ENCODE measurements at regions not wholly inside any gene's neighbourhood (a gene's known extent, or its start where the extent isn't known, plus 50 kb on each side); places are given as distances from the start of the nearest gene placed in this dataset.

DNA sequence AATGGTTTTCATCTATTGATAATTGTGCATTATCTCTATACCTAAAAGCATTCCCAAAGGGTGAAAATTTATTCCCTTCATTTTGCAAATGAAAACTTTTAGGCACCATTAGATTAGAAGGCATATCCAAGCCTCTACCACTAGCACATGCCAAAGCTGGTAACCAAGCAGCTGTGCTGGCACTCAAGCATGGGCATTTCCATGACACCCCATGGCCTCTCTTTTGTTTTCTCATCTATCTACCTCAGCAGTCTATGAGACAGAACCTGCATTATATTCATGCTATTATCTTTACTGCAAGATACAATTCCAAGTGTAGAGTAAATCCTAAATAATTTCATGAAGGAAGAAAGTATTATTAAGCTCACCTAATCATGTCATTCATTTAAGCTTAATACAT, 334.3 kb upstream of the LRRC7 start:
- Histone ChIP-seq H3K4me1 (ENCODE audit: low read depth, poor library complexity, severe bottlenecking) (no peaks in the 10 kb centered on the region), H3K27me3 (ENCODE audit: insufficient read depth, low read depth) (no peaks in the 10 kb centered on the region), H3K36me3 (ENCODE audit: insufficient read depth) (no peaks in the 10 kb centered on the region), H2AFZ (ENCODE audit: low read depth) (no peak overlapping the region), H3K27ac (no peak overlapping the region), H3K79me2 (ENCODE audit: insufficient read depth, low read depth) (no peaks in the 10 kb centered on the region), H4K20me1 (ENCODE audit: insufficient read depth) (no peaks in the 10 kb centered on the region), H3K4me3 (IDR thresholded peaks at IDR 0.05; ENCODE audit: insufficient read depth, low read depth, low read length) (no peak overlapping the region), H3K4me2 (no peak overlapping the region), H3K9ac (no peak overlapping the region)
- TF ChIP-seq CTCF (conservative IDR thresholded peaks at IDR 0.05; ENCODE audit: low read depth, low read length), result no peak

GRCh38 chr1:69244211-69244610, 323.5 kb upstream of the LRRC7 start:
- no peak for TF ChIP-seq CTCF (conservative IDR thresholded peaks at IDR 0.05; ENCODE audit: low read depth, low read length)
- no peaks in the 10 kb centered on the region for H3K27me3 ChIP-seq (ENCODE audit: insufficient read depth, low read depth)
- H3K4me3 ChIP-seq (IDR thresholded peaks at IDR 0.05; ENCODE audit: insufficient read depth, low read depth, low read length), result no peak overlapping the region
- H3K9ac ChIP-seq, result no peak overlapping the region
- no peak overlapping the region for H2AFZ ChIP-seq (ENCODE audit: low read depth)
- H3K4me1 ChIP-seq (ENCODE audit: low read depth, poor library complexity, severe bottlenecking), result no peaks in the 10 kb centered on the region
- no peaks in the 10 kb centered on the region for H3K36me3 ChIP-seq (ENCODE audit: insufficient read depth)
- H3K79me2 ChIP-seq (ENCODE audit: insufficient read depth, low read depth), result no peaks in the 10 kb centered on the region
- no peak overlapping the region for H3K27ac ChIP-seq
- H3K4me2 ChIP-seq, result no peak overlapping the region
- H4K20me1 ChIP-seq (ENCODE audit: insufficient read depth), result no peaks in the 10 kb centered on the region

DNA sequence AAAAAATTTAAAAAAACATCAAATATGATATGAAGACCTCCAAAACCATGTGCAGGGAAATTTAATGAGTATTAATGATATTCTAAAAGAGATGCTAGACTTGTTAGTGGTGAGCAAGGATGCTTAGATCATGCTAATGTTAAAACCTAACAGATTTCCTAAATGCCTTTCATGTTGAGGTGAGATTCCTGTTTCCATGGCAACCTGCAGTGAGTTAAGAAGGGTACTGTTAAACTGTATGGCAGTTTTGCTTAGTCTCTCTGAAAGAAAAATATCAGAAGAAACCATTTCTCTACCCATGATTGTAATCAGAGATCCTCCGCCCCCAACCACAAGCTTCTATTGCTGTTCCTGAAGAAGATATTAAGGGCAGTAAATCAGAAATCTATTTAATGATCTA, 321.6 kb upstream of the LRRC7 start:
- TF ChIP-seq CTCF (conservative IDR thresholded peaks at IDR 0.05; ENCODE audit: low read depth, low read length), result no peak
- no peaks in the 10 kb centered on the region for H3K27me3 ChIP-seq (ENCODE audit: insufficient read depth, low read depth)
- H4K20me1 ChIP-seq (ENCODE audit: insufficient read depth), result no peaks in the 10 kb centered on the region
- no peaks in the 10 kb centered on the region for H3K79me2 ChIP-seq (ENCODE audit: insufficient read depth, low read depth)
- no peak overlapping the region for H3K9ac ChIP-seq
- H3K4me3 ChIP-seq (IDR thresholded peaks at IDR 0.05; ENCODE audit: insufficient read depth, low read depth, low read length), result no peak overlapping the region
- no peak overlapping the region for H3K4me2 ChIP-seq
- H2AFZ ChIP-seq (ENCODE audit: low read depth), result no peak overlapping the region
- H3K36me3 ChIP-seq (ENCODE audit: insufficient read depth), result no peaks in the 10 kb centered on the region
- H3K27ac ChIP-seq, result no peak overlapping the region
- no peaks in the 10 kb centered on the region for H3K4me1 ChIP-seq (ENCODE audit: low read depth, poor library complexity, severe bottlenecking)

DNA sequence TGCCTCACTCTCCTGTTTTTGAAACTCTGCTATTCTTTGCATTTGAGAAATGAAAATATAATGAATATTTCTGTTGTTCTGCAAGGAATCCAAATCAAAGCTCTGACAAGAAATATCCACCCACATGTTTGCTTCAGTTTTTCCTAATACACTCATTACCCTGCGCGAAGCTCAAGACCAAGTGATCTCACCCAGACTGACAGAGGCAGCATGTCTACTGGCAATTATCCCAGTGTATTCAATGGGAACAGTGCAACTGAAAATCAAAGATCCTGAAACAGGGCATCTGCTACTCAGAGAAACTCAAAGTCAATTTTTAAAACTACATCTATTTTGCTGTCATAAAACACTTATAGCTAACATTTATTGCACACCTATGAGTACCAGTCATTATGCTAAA, 321.0 kb upstream of the LRRC7 start:
- Histone ChIP-seq H3K9ac (no peak overlapping the region), H3K4me1 (ENCODE audit: low read depth, poor library complexity, severe bottlenecking) (no peaks in the 10 kb centered on the region), H3K36me3 (ENCODE audit: insufficient read depth) (no peaks in the 10 kb centered on the region), H3K27me3 (ENCODE audit: insufficient read depth, low read depth) (no peaks in the 10 kb centered on the region), H3K27ac (no peak overlapping the region), H3K79me2 (ENCODE audit: insufficient read depth, low read depth) (no peaks in the 10 kb centered on the region), H4K20me1 (ENCODE audit: insufficient read depth) (no peaks in the 10 kb centered on the region), H3K4me2 (no peak overlapping the region), H3K4me3 (IDR thresholded peaks at IDR 0.05; ENCODE audit: insufficient read depth, low read depth, low read length) (no peak overlapping the region), H2AFZ (ENCODE audit: low read depth) (no peak overlapping the region)
- TF ChIP-seq CTCF (conservative IDR thresholded peaks at IDR 0.05; ENCODE audit: low read depth, low read length), result no peak

- no peaks in the 10 kb centered on the region for H3K36me3 ChIP-seq (ENCODE audit: insufficient read depth)
- no peak overlapping the region for H3K4me3 ChIP-seq (IDR thresholded peaks at IDR 0.05; ENCODE audit: insufficient read depth, low read depth, low read length)
- no peaks in the 10 kb centered on the region for H3K79me2 ChIP-seq (ENCODE audit: insufficient read depth, low read depth)
- no peak overlapping the region for H3K9ac ChIP-seq
- H2AFZ ChIP-seq (ENCODE audit: low read depth), result no peak overlapping the region
- no peak overlapping the region for H3K4me2 ChIP-seq
- H3K4me1 ChIP-seq (ENCODE audit: low read depth, poor library complexity, severe bottlenecking), result no peaks in the 10 kb centered on the region
- H3K27me3 ChIP-seq (ENCODE audit: insufficient read depth, low read depth), result no peaks in the 10 kb centered on the region
- no peak overlapping the region for H3K27ac ChIP-seq
- H4K20me1 ChIP-seq (ENCODE audit: insufficient read depth), result no peaks in the 10 kb centered on the region
- no peak for TF ChIP-seq CTCF (conservative IDR thresholded peaks at IDR 0.05; ENCODE audit: low read depth, low read length)
These were observed 315.0 kb upstream of the LRRC7 start for GRCh38 chr1:69252696-69253095.
